ENCODE measurements at regions not wholly inside any gene's neighbourhood (a gene's known extent, or its start where the extent isn't known, plus 50 kb on each side); places are given as distances from the start of the nearest gene placed in this dataset.

GRCh38 chrX:148417934-148418333 is 82.5 kb upstream of the AFF2 start:
- no peak for TF ChIP-seq EZH2 (IDR thresholded peaks at IDR 0.05; ENCODE audit: low read length, unreplicated experiment)
- TF ChIP-seq, protein P1, sequence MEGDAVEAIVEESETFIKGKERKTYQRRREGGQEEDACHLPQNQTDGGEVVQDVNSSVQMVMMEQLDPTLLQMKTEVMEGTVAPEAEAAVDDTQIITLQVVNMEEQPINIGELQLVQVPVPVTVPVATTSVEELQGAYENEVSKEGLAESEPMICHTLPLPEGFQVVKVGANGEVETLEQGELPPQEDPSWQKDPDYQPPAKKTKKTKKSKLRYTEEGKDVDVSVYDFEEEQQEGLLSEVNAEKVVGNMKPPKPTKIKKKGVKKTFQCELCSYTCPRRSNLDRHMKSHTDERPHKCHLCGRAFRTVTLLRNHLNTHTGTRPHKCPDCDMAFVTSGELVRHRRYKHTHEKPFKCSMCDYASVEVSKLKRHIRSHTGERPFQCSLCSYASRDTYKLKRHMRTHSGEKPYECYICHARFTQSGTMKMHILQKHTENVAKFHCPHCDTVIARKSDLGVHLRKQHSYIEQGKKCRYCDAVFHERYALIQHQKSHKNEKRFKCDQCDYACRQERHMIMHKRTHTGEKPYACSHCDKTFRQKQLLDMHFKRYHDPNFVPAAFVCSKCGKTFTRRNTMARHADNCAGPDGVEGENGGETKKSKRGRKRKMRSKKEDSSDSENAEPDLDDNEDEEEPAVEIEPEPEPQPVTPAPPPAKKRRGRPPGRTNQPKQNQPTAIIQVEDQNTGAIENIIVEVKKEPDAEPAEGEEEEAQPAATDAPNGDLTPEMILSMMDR (conservative IDR thresholded peaks at IDR 0.05; ENCODE audit: low read depth, low read length), result no peak

Data from PC-3 (cell line).